ENCODE measurements at regions not wholly inside any gene's neighbourhood (a gene's known extent, or its start where the extent isn't known, plus 50 kb on each side); places are given as distances from the start of the nearest gene placed in this dataset.
A peak's percentile ranks its signal among the peaks of the same experiment; 100 is the strongest.

- DNase-seq (ENCODE audit: low spot score), result no peak
Observed at GRCh38 chr12:66066137-66066928, 64.2 kb downstream of the LLPH start.

GRCh38 chr12:66065641-66066136 lies 64.9 kb downstream of the LLPH start:
- no peak for DNase-seq (ENCODE audit: low spot score)

- no peak for DNase-seq (ENCODE audit: low spot score)
Observed at GRCh38 chr12:66065150-66065549, 65.4 kb downstream of the LLPH start.

GRCh38 chr12:66063916-66064315 lies 66.6 kb downstream of the LLPH start:
- DNase-seq (ENCODE audit: low spot score), result no peak

GRCh38 chr12:66062290-66062625 lies 68.3 kb downstream of the LLPH start:
- DNase-seq (ENCODE audit: low spot score), result no peak

GRCh38 chr12:66061557-66062289 lies 68.8 kb downstream of the LLPH start:
- DNase-seq (ENCODE audit: low spot score), result no peak

GRCh38 chr12:66061076-66061475 lies 69.5 kb downstream of the LLPH start:
- DNase-seq (ENCODE audit: low spot score), result no peak

GRCh38 chr12:66060163-66060907 lies 70.2 kb downstream of the LLPH start:
- DNase-seq (ENCODE audit: low spot score), result no peak

GRCh38 chr12:66059666-66060065 lies 70.9 kb downstream of the LLPH start:
- DNase-seq (ENCODE audit: low spot score), result no peak

GRCh38 chr12:66058554-66058953 lies 72.0 kb downstream of the LLPH start:
- DNase-seq (ENCODE audit: low spot score), result no peak

GRCh38 chr12:66055837-66056319 lies 74.7 kb downstream of the LLPH start:
- DNase-seq (ENCODE audit: low spot score), result no peak

GRCh38 chr12:66052988-66053615 lies 77.4 kb downstream of the LLPH start:
- DNase-seq (ENCODE audit: low spot score), result no peak

- DNase-seq (ENCODE audit: low spot score), result no peak
Observed at GRCh38 chr12:66051361-66051760, 79.2 kb downstream of the LLPH start.

GRCh38 chr12:66050610-66051009 lies 79.9 kb downstream of the LLPH start:
- no peak for DNase-seq (ENCODE audit: low spot score)

GRCh38 chr12:66050283-66050576 lies 80.3 kb downstream of the LLPH start:
- no peak for DNase-seq (ENCODE audit: low spot score)

GRCh38 chr12:66049538-66050282 lies 80.8 kb downstream of the LLPH start:
- no peak for DNase-seq (ENCODE audit: low spot score)

GRCh38 chr12:66048835-66049537 lies 81.6 kb downstream of the LLPH start:
- peak; percentile 40 for DNase-seq (ENCODE audit: low spot score)

- DNase-seq (ENCODE audit: low spot score), result no peak
Observed at GRCh38 chr12:66048218-66048834, 82.2 kb downstream of the LLPH start.

GRCh38 chr12:66047411-66048021 lies 83.0 kb downstream of the LLPH start:
- no peak for DNase-seq (ENCODE audit: low spot score)

GRCh38 chr12:66045506-66045905 lies 85.0 kb downstream of the LLPH start:
- no peak for DNase-seq (ENCODE audit: low spot score)
